Cardiac muscle cell (in vitro differentiated cells and primary cell): ENCODE measurements at regions not wholly inside any gene's neighbourhood (a gene's known extent, or its start where the extent isn't known, plus 50 kb on each side); places are given as distances from the start of the nearest gene placed in this dataset.
A peak's percentile ranks its signal among the peaks of the same experiment; 100 is the strongest.

Experiments used
- DNase-seq, 2 donors: peaks; one replicate each; pipeline versions ENCODE4 v3.0.0 to v3.0.0-alpha.2; 2010 to 2017; ENCODE audit warnings: low read depth in 1 of 2, low spot score in 1 of 2
- H3K27ac ChIP-seq: fragments of 200-600 bp; sonication (generic); 2 replicates; pipeline ENCODE4 v1.5.1; 2016
- H3K27me3 ChIP-seq: fragments of 200-600 bp; sonication (generic); 2 replicates; pipeline ENCODE4 v1.6.0; 2016; ENCODE audit warnings: control low read depth
- H3K36me3 ChIP-seq: fragments of 200-600 bp; sonication (generic); 2 replicates; pipeline ENCODE4 v1.5.1; 2016; ENCODE audit warnings: control low read depth
- H3K4me1 ChIP-seq: fragments of 200-600 bp; sonication (generic); 2 replicates; pipeline ENCODE4 v1.8.1; 2017; ENCODE audit warnings: low read depth, mild to moderate bottlenecking, mixed run types
- H3K4me3 ChIP-seq: fragments of 200-600 bp; sonication (generic); 2 replicates; pipeline ENCODE4 v1.5.1; 2016; ENCODE audit warnings: mild to moderate bottlenecking
- H3K9me3 ChIP-seq: fragments of 200-600 bp; sonication (generic); 2 replicates; pipeline ENCODE4 v1.5.1; 2017; ENCODE audit warnings: low read depth, mild to moderate bottlenecking, control low read depth
- TF ChIP-seq, protein P1 (sequence below): IDR thresholded peaks from 2 replicates; pipeline ENCODE4 v1.5.1; 2012; ENCODE audit warnings: low read depth, mild to moderate bottlenecking, low read length

- no peak overlapping the region for H3K4me3 ChIP-seq
- no peaks in the 10 kb centered on the region for H3K36me3 ChIP-seq
- no peaks in the 10 kb centered on the region for H3K9me3 ChIP-seq
- no peak overlapping the region for H3K27ac ChIP-seq
- H3K4me1 ChIP-seq, result no peaks in the 10 kb centered on the region
- no peaks in the 10 kb centered on the region for H3K27me3 ChIP-seq
- TF ChIP-seq, protein P1, sequence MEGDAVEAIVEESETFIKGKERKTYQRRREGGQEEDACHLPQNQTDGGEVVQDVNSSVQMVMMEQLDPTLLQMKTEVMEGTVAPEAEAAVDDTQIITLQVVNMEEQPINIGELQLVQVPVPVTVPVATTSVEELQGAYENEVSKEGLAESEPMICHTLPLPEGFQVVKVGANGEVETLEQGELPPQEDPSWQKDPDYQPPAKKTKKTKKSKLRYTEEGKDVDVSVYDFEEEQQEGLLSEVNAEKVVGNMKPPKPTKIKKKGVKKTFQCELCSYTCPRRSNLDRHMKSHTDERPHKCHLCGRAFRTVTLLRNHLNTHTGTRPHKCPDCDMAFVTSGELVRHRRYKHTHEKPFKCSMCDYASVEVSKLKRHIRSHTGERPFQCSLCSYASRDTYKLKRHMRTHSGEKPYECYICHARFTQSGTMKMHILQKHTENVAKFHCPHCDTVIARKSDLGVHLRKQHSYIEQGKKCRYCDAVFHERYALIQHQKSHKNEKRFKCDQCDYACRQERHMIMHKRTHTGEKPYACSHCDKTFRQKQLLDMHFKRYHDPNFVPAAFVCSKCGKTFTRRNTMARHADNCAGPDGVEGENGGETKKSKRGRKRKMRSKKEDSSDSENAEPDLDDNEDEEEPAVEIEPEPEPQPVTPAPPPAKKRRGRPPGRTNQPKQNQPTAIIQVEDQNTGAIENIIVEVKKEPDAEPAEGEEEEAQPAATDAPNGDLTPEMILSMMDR, result no peak
- no peak for DNase-seq
Observed at GRCh38 chr3:145197821-145198220, 963.2 kb downstream of the PLOD2 start.

GRCh38 chr3:145209561-145209960 is 951.4 kb downstream of the PLOD2 start:
- no peaks in the 10 kb centered on the region for H3K36me3 ChIP-seq
- H3K9me3 ChIP-seq, result no peaks in the 10 kb centered on the region
- peak in 1 of 2 donors; percentile 2 for DNase-seq
- H3K4me1 ChIP-seq, result no peaks in the 10 kb centered on the region
- TF ChIP-seq, protein P1, result no peak
- no peak overlapping the region for H3K4me3 ChIP-seq
- no peak overlapping the region for H3K27ac ChIP-seq
- no peaks in the 10 kb centered on the region for H3K27me3 ChIP-seq

- H3K9me3 ChIP-seq, result no peaks in the 10 kb centered on the region
- no peak overlapping the region for H3K4me3 ChIP-seq
- TF ChIP-seq, protein P1, result no peak
- H3K4me1 ChIP-seq, result no peaks in the 10 kb centered on the region
- H3K27ac ChIP-seq, result no peak overlapping the region
- no peaks in the 10 kb centered on the region for H3K36me3 ChIP-seq
- no peak for DNase-seq
- H3K27me3 ChIP-seq, result no peaks in the 10 kb centered on the region
Observed at GRCh38 chr3:145219355-145220235, 941.4 kb downstream of the PLOD2 start.

DNA sequence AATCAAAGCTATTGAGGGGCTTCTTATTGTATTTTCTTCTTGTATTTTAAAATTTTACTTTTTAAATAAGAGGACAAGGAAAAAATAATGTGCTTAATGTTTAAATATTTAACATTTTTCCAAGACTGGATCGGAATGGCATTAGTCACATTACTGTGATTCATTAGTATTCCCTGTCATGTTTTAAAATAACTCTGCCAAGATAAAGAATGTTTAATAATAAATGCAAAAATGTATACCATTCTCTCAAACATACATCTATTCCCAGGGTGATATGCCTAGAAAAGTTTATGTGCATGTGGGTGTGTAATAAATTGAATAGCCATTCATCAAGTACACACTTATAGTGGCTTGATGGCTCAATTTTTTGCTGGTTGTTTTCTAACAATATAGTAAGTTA is 936.1 kb downstream of the PLOD2 start:
- no peak overlapping the region for H3K4me3 ChIP-seq
- H3K36me3 ChIP-seq, result no peaks in the 10 kb centered on the region

GRCh38 chr3:145243875-145244274 is 917.1 kb downstream of the PLOD2 start:
- H3K4me1 ChIP-seq, result no peaks in the 10 kb centered on the region
- H3K27me3 ChIP-seq, result no peaks in the 10 kb centered on the region
- no peak overlapping the region for H3K4me3 ChIP-seq
- TF ChIP-seq, protein P1, result no peak
- no peak overlapping the region for H3K27ac ChIP-seq
- H3K36me3 ChIP-seq, result no peaks in the 10 kb centered on the region
- no peaks in the 10 kb centered on the region for H3K9me3 ChIP-seq
- DNase-seq, result peak in 1 of 2 donors; percentile 93

More for the DNA sequence above, 936.1 kb downstream of the PLOD2 start:
- Histone ChIP-seq H3K4me1 (no peaks in the 10 kb centered on the region), H3K27ac (no peak overlapping the region), H3K9me3 (no peaks in the 10 kb centered on the region), H3K27me3 (no peaks in the 10 kb centered on the region)
- TF ChIP-seq, protein P1, result no peak
- DNase-seq, result no peak
